GM18520 (cell line): ENCODE measurements at regions not wholly inside any gene's neighbourhood (a gene's known extent, or its start where the extent isn't known, plus 50 kb on each side); places are given as distances from the start of the nearest gene placed in this dataset.

Experiments
- ATAC-seq: cut with Tn5 transposase; IDR thresholded peaks from one replicate; pipeline ENCODE4 v1.9.1; 2021; ENCODE audit not compliant: unreplicated experiment

DNA sequence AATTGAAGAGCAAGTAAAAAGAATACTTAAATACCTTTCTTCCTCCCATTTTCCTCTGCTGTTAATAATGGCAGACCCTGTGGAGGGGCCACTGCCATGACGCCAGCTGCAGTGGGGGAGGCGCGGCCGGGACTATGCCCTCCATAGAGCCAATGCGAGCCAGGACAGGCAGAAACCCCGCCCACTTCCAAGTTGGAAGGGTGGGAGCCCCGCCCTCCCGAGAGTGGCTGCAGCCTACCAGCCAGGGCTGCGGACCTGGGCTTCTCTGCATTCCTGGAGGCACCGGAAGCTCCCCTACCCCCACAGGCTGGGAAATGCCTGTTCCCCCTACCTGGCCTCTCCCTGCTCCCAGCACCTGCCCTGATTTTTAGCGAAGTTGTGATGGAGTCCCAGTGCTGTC lies 439.4 kb upstream of the CDH19 start:
- ATAC-seq, result no peak

GRCh38 chr18:67041334-67041733 lies 437.4 kb upstream of the CDH19 start:
- no peak for ATAC-seq

DNA sequence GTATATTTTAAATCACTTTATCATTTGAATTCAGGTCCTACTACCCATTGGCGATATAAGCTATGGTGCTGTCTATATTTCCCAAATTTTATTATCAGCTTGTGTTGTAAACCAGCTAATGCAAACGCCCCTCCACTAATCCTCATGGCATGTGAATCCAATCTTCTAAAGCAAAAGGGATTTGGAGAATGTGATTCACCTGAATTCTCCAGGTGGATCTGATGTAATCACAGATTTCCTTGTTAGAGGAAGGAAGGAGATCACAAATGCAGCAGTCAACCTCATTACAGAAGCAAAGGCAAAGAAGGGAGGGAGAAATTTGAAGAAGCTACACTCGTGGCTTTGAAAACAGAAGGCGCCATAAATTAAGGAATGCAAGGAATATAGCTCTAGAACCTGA lies 431.1 kb upstream of the CDH19 start:
- ATAC-seq, result no peak

GRCh38 chr18:67023059-67023458 lies 419.2 kb upstream of the CDH19 start:
- ATAC-seq, result no peak

- ATAC-seq, result no peak
These were observed 407.0 kb upstream of the CDH19 start for GRCh38 chr18:67010919-67011318.

- ATAC-seq, result no peak
These were observed 404.1 kb upstream of the CDH19 start for GRCh38 chr18:67007999-67008398.

GRCh38 chr18:67007085-67007484 lies 403.2 kb upstream of the CDH19 start:
- ATAC-seq, result no peak

GRCh38 chr18:67001052-67001451 lies 397.2 kb upstream of the CDH19 start:
- ATAC-seq, result no peak

- ATAC-seq, result no peak
These were observed 395.1 kb upstream of the CDH19 start for GRCh38 chr18:66999003-66999402.

GRCh38 chr18:66995270-66995669 lies 391.4 kb upstream of the CDH19 start:
- no peak for ATAC-seq

- ATAC-seq, result no peak
These were observed 390.9 kb upstream of the CDH19 start for GRCh38 chr18:66994790-66995189.

DNA sequence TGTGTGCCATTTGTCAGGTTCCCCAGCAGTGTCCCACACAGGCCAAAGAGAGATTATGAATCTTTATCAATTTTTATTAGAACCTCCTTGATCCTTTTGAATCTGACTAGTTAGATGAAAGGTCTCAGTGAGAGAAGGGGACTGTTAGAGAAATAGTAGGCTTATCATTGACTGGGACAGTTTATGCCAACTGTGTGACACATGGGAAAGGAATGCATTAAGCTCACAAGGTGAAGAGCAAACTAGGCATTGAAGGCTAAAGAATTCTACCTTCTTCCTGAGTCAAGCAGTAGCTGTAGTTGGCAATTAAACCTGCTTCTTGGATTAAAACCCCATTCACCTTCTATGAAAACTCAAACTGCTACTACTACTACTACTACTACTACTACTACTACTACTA lies 389.6 kb upstream of the CDH19 start:
- no peak for ATAC-seq

DNA sequence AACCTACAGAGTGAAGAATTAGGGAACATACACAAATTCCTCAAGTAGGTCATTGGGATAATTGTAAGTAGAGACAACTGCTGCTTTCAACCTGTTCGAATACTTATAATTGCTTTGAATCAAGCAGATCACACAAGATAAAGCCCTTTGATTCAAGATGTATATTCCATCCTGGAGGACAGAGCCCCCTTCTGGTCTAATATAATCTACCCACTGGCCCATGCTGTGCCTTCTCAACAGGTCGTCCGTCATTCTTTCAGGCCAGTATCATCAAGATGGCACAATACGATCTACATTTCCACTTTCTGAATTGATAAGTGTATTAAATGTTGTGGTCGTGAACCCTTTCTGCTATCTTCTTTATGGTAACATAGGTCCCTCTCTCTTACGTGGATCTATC lies 387.0 kb upstream of the CDH19 start:
- ATAC-seq, result no peak

GRCh38 chr18:66979009-66979408 lies 375.1 kb upstream of the CDH19 start:
- no peak for ATAC-seq

DNA sequence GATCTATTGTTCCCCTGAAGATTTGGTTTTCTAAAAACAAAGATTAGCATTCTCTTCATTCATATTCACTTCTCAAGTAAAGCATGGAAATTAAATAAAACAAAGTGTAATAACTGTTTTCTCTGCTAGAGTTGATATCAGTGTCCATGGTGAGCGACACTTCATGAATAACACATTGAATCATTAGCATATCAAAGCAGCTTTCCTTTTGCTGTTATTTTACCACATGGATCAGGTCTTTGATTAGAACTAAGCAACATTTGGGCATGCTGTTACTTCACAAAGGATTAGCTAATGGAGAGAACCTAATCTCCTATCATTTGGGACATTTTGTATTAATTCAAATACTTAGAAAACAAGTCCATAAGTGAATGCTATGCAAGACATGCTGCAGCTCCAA lies 368.8 kb upstream of the CDH19 start:
- ATAC-seq, result no peak

DNA sequence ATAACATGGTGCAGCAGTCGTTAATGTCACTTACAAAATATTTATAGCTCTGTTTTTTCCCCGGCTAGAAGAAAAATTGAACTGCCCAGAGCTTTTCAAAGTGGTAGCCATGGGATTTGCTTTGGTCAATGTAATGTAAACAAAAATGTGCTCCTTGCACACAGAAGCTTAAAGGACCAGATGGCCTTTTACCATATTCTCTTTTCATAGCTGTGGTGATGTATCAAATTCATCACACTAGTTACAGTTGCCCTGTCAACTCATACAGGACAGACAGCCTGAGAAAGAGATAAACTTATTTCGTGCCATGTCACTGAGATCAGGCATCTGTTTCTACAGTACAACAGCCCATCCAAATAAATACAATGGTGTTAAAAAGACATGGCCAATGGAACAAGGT lies 368.1 kb upstream of the CDH19 start:
- ATAC-seq, result no peak

DNA sequence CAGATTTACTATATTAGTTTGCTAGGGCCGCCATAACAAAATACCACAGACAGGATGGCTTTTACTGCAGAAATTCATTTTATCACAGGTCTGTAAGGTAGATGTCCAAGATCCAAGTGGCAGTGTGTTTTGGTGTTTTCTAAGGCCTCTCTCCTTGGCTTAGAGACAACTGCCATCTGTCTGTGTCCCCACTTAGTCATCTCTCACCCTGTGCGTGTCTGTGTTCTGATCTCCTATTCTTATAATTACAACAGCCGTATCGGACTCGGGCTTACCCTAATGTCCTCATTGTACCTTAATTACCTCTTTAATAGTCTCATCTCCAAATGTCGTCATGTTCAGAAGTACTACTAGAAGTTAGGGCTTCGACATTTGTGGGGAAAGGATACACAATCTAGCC lies 362.3 kb upstream of the CDH19 start:
- ATAC-seq, result no peak

DNA sequence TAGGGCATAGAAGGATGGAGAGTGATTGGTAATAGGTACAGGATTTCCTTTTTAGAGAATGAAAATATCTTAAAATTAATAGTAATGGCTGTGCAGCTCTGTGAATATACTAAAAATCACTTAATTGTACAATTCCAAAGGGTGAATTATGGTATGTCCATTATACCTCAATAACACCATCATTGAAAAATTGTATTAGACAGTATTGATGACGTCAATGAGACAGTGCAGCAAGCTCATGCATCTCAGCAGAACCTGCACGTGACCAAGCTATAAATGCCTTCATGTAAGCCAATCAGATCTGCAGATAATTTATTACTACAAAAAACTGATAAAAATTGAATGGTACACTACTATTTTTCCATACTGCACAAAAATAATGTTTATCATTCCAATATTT lies 354.4 kb upstream of the CDH19 start:
- ATAC-seq, result no peak

DNA sequence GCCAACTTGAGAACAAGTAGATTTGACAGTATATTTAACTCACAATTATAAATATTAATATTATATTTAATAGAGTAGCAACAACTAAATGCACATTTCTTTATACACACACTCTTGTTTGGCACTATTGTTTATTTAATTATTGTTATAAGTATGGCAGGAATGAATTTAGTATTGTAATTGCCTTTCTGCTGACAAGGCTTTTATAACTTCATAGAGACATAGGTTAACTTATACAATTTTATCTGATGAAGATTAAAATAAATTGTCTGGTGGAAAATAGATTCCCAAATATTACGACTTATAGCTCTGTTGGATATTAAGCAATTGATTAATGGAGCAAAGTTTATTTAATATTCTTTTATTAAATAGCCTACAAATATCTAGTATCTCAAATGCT lies 347.9 kb upstream of the CDH19 start:
- no peak for ATAC-seq

- ATAC-seq, result no peak
These were observed 345.5 kb upstream of the CDH19 start for GRCh38 chr18:66949419-66949818.

DNA sequence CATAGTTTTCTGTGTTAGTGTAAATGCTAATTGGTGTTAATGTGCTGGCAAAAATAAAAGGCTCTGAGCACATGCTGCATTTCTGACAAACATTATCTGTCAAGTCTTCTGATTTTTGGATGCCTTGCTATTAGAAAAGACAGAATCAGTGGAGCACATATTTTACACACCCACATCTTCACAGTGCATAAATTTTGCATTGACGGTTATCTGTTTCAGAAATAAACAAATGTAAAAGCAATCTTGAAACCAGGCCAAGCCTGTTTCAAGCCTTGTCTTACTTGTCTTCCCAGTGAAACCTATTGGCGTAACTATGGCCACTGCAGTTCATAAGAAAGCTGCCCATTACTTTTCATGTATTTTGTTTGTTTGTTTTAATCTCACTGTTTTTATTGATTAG lies 333.7 kb upstream of the CDH19 start:
- ATAC-seq, result no peak

DNA sequence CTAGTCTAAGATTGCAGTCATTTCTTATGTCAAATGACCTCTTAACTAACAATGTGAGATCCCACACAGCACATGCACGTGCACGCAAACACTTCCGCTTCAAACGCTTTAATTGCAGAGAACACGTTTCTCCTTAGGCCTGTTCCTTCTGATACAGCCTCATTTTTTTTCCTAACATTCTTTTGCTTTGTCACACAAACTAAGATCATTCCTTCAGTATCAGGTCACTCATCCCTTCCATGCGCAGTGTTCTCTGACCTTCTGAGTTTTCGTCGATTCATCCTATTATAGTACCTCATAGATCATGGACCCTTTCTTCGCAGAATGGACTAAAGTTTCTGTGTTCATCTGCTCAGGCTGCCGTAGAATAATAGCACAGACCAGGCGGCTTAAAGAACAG lies 327.1 kb upstream of the CDH19 start:
- no peak for ATAC-seq

GRCh38 chr18:66916834-66917233 lies 312.9 kb upstream of the CDH19 start:
- no peak for ATAC-seq

- ATAC-seq, result no peak
These were observed 296.9 kb upstream of the CDH19 start for GRCh38 chr18:66900837-66901236.
